Esophagus muscularis mucosa (tissue), 4 donors: ENCODE measurements at regions not wholly inside any gene's neighbourhood (a gene's known extent, or its start where the extent isn't known, plus 50 kb on each side); places are given as distances from the start of the nearest gene placed in this dataset.
A peak's percentile ranks its signal among the peaks of the same experiment; 100 is the strongest.

ENCODE experiments used
- DNase-seq: peaks from one replicate; pipeline ENCODE4 v3.0.0-alpha.2; 2017; ENCODE audit errors: extremely low spot score
- H3K27ac ChIP-seq, 4 donors: fragments of 200-600 bp; sonication (generic); replicated peaks in 1 of 4; 1 replicate in 3 of 4; 2 replicates in 1 of 4; pipeline ENCODE4 v1.5.1; 2016 to 2019; ENCODE audit warnings: mild to moderate bottlenecking in 1 of 4
- H3K27me3 ChIP-seq, 4 donors: fragments of 200-600 bp; sonication (generic); one replicate each; pipeline versions ENCODE4 v1.5.1 to v1.6.0; 2016 to 2019
- H3K36me3 ChIP-seq, 4 donors: fragments of 200-600 bp; sonication (generic); one replicate each; pipeline ENCODE4 v1.5.1; 2016 to 2019
- H3K4me1 ChIP-seq, 4 donors: fragments of 200-600 bp; sonication (generic); one replicate each; pipeline ENCODE4 v1.5.1; 2016 to 2019
- H3K4me3 ChIP-seq, 4 donors: fragments of 200-600 bp; sonication (generic); 1 replicate in 2 of 4; 2 replicates in 2 of 4; pipeline ENCODE4 v1.5.1; 2016 to 2019; ENCODE audit warnings: mild to moderate bottlenecking in 4 of 4, moderate library complexity in 1 of 4
- H3K9me3 ChIP-seq, 4 donors: fragments of 200-600 bp; sonication (generic); 1 replicate in 3 of 4; 2 replicates in 1 of 4; pipeline ENCODE4 v1.5.1; 2016 to 2019
- CTCF ChIP-seq, 3 experiments: fragments of 200-600 bp in 2 of 3; fragments of 450-650 bp in 1 of 3; sonication (generic) in 2 of 3; IDR thresholded peaks; one replicate each; pipeline ENCODE4 v1.5.1; 2017 to 2019; ENCODE audit warnings: antibody characterized with exemption in 3 of 3, mild to moderate bottlenecking in 2 of 3, moderate library complexity in 1 of 3
- EP300 ChIP-seq: sonication (generic); formaldehyde crosslinking; IDR thresholded peaks from one replicate; pipeline ENCODE4 v1.6.1; 2017; ENCODE audit warnings: antibody characterized with exemption
- POLR2A ChIP-seq: fragments of 450-650 bp; IDR thresholded peaks from one replicate; pipeline ENCODE4 v1.6.1; 2017; ENCODE audit warnings: antibody characterized with exemption, moderate library complexity, mild to moderate bottlenecking, low read depth
- POLR2AphosphoS5 ChIP-seq, 2 donors: sonication (generic); formaldehyde crosslinking; IDR thresholded peaks; one replicate each; pipeline ENCODE4 v1.6.1; 2017; ENCODE audit warnings: antibody characterized with exemption in 2 of 2
- WGBS: methylation state at CpG from one replicate; pipeline ENCODE4 v1.1.5; 2018; 5-methylcytosine and 5-hydroxymethylcytosine counted together
- intact Hi-C: fragments of 100-400 bp; cut with DNase I; formaldehyde crosslinking; loops from one replicate; pipeline ENCODE4 v1.15.1; 2023

- no peaks in the 10 kb centered on the region for H3K27me3 ChIP-seq
- peaks cover 0 to 6% (median 0%) of the 10 kb centered on the region in 4 donors for H3K9me3 ChIP-seq
- peak overlapping the region in 2 of 4 donors; percentile 31 to 34 for H3K27ac ChIP-seq
- H3K36me3 ChIP-seq, result no peaks in the 10 kb centered on the region
- no peak overlapping the region for H3K4me3 ChIP-seq
- TF ChIP-seq POLR2AphosphoS5 (IDR thresholded peaks at IDR 0.05) (no peak), POLR2A (no peak), EP300 (no peak), CTCF (IDR thresholded peaks at IDR 0.05) (no peak)
- no peak for DNase-seq
- intact Hi-C loops, result no loop called here
- WGBS, result 4% methylated on average over 3 of the region's 3 CpGs
- H3K4me1 ChIP-seq, result peaks cover 8 to 31% (median 24%) of the 10 kb centered on the region in 4 donors
Measured at GRCh38 chr5:123708074-123708806, 196.3 kb downstream of the CSNK1G3 start.

- no peaks in the 10 kb centered on the region for H3K36me3 ChIP-seq
- peaks cover 8 to 35% (median 26%) of the 10 kb centered on the region in 4 donors for H3K4me1 ChIP-seq
- no peak for TF ChIP-seq POLR2AphosphoS5 (IDR thresholded peaks at IDR 0.05)
- no peak for TF ChIP-seq CTCF (IDR thresholded peaks at IDR 0.05)
- no peak for TF ChIP-seq EP300
- TF ChIP-seq POLR2A, result no peak
- no peak for DNase-seq
- no peak overlapping the region for H3K4me3 ChIP-seq
- H3K27me3 ChIP-seq, result no peaks in the 10 kb centered on the region
- H3K27ac ChIP-seq, result peak overlapping the region; percentile 7 to 50 (median 26)
- intact Hi-C loops, result no loop called here
- peaks cover 0 to 6% (median 0%) of the 10 kb centered on the region in 4 donors for H3K9me3 ChIP-seq
Measured at GRCh38 chr5:123706531-123706930, 194.6 kb downstream of the CSNK1G3 start.

GRCh38 chr5:123705741-123706140 is 193.8 kb downstream of the CSNK1G3 start:
- H3K27ac ChIP-seq, result peak overlapping the region in 2 of 4 donors; percentile 33 to 50
- DNase-seq, result no peak
- no peaks in the 10 kb centered on the region for H3K36me3 ChIP-seq
- no peak for TF ChIP-seq POLR2A
- TF ChIP-seq POLR2AphosphoS5 (IDR thresholded peaks at IDR 0.05), result peak in 1 of 2 donors; percentile 58
- no peak for TF ChIP-seq EP300
- no peak for TF ChIP-seq CTCF (IDR thresholded peaks at IDR 0.05)
- H3K9me3 ChIP-seq, result peaks cover 0 to 6% (median 0%) of the 10 kb centered on the region in 4 donors
- peaks cover 15 to 43% (median 34%) of the 10 kb centered on the region in 4 donors for H3K4me1 ChIP-seq
- intact Hi-C loops, result no loop called here
- no peak overlapping the region for H3K4me3 ChIP-seq
- no peaks in the 10 kb centered on the region for H3K27me3 ChIP-seq
- WGBS, result 59% methylated on average over 1 of the region's 1 CpG

GRCh38 chr5:123701511-123702200 is 189.7 kb downstream of the CSNK1G3 start:
- Histone ChIP-seq H3K4me3 (no peak overlapping the region), H3K4me1 (peaks cover 22 to 40% (median 33%) of the 10 kb centered on the region in 4 donors), H3K27me3 (no peaks in the 10 kb centered on the region), H3K9me3 (no peaks in the 10 kb centered on the region), H3K36me3 (no peaks in the 10 kb centered on the region), H3K27ac (peak overlapping the region; percentile 77 to 83 (median 81))
- intact Hi-C loops, result no loop called here
- 94% methylated on average over 3 of the region's 3 CpGs for WGBS
- TF ChIP-seq CTCF (IDR thresholded peaks at IDR 0.05), result no peak
- TF ChIP-seq POLR2A, result no peak
- TF ChIP-seq POLR2AphosphoS5 (IDR thresholded peaks at IDR 0.05), result no peak
- TF ChIP-seq EP300, result no peak
- no peak for DNase-seq
